HEK293 (cell line): ENCODE measurements at regions not wholly inside any gene's neighbourhood (a gene's known extent, or its start where the extent isn't known, plus 50 kb on each side); places are given as distances from the start of the nearest gene placed in this dataset.

Experiments
- CTCF ChIA-PET: fragments of 350-600 bp; formaldehyde crosslinking; extraction: SDS; loops from one replicate; lab custom pipeline; 2021; ENCODE audit warnings: antibody characterized with exemption; lab: Yijun Ruan, JAX
- POLR2A ChIA-PET: fragments of 300-600 bp; formaldehyde crosslinking; extraction: SDS; loops from one replicate; lab custom pipeline; 2020; ENCODE audit warnings: antibody characterized with exemption, inconsistent platforms; lab: Yijun Ruan, JAX
- H3K27ac ChIP-seq: fragments of 200-500 bp; sonication (Bioruptor generic); 2 replicates; pipeline ENCODE4 v1.5.1; 2014; ENCODE audit warnings: low read depth, low read length, control low read depth, inconsistent platforms; ENCODE audit errors: extremely low read depth
- H3K36me3 ChIP-seq, 2 experiments: fragments of 200-500 bp in 1 of 2; sonication (Bioruptor generic) in 1 of 2; 1 replicate in 1 of 2; 2 replicates in 1 of 2; pipeline ENCODE4 v1.5.1; 2014 to 2017; ENCODE audit warnings: inconsistent platforms in 2 of 2, low read length in 2 of 2; ENCODE audit not compliant: control insufficient read depth in 2 of 2, insufficient read depth in 1 of 2
- H3K4me1 ChIP-seq: fragments of 200-500 bp; sonication (Bioruptor generic); 2 replicates; pipeline ENCODE4 v1.5.1; 2014; ENCODE audit warnings: mild to moderate bottlenecking, low read length, inconsistent platforms; ENCODE audit not compliant: control insufficient read depth, insufficient read depth
- H3K4me3 ChIP-seq: 2 replicates; pipeline ENCODE4 v1.5.1; 2011; ENCODE audit warnings: low read depth, mild to moderate bottlenecking, control low read depth, low read length, moderate library complexity
- H3K9me3 ChIP-seq: fragments of 200-500 bp; sonication (Bioruptor generic); 2 replicates; pipeline ENCODE4 v1.5.1; 2014; ENCODE audit warnings: low read depth, low read length, inconsistent platforms; ENCODE audit not compliant: control insufficient read depth, insufficient read depth
- ELK4 ChIP-seq: IDR thresholded peaks from 2 replicates; pipeline ENCODE4 v1.6.1; 2011; ENCODE audit warnings: mild to moderate bottlenecking, low read depth, low read length, borderline replicate concordance
- HOXD13 ChIP-seq: sonication (generic); formaldehyde crosslinking; IDR thresholded peaks from 2 replicates; pipeline ENCODE4 v1.8.0; 2022; ENCODE audit warnings: missing genetic modification reagents, borderline replicate concordance
- KLF8 ChIP-seq: fragments of 450-650 bp; formaldehyde crosslinking; IDR thresholded peaks from 2 replicates; pipeline ENCODE4 v1.5.1; 2016; ENCODE audit warnings: missing biosample characterization, missing genetic modification characterization
- ZNF112 ChIP-seq: fragments of 450-650 bp; formaldehyde crosslinking; IDR thresholded peaks from 2 replicates; pipeline ENCODE4 v1.5.0; 2017; ENCODE audit warnings: missing biosample characterization, missing genetic modification characterization
- ZNF132 ChIP-seq: fragments of 450-650 bp; formaldehyde crosslinking; IDR thresholded peaks from 2 replicates; pipeline ENCODE4 v1.5.1; 2017; ENCODE audit warnings: missing biosample characterization, missing genetic modification characterization, borderline replicate concordance
- ZNF335 ChIP-seq: fragments of 450-650 bp; formaldehyde crosslinking; conservative IDR thresholded peaks from 2 replicates; pipeline ENCODE4 v1.5.1; 2016; ENCODE audit warnings: missing biosample characterization, missing genetic modification characterization
- ZNF354C ChIP-seq: fragments of 450-650 bp; formaldehyde crosslinking; IDR thresholded peaks from 2 replicates; pipeline ENCODE4 v1.5.1; 2016; ENCODE audit warnings: missing biosample characterization, missing genetic modification characterization, low read depth, borderline replicate concordance
- ZNF362 ChIP-seq: fragments of 450-650 bp; formaldehyde crosslinking; IDR thresholded peaks from 2 replicates; pipeline ENCODE4 v1.5.1; 2016; ENCODE audit warnings: missing biosample characterization, missing genetic modification characterization
- ZNF391 ChIP-seq: fragments of 450-650 bp; formaldehyde crosslinking; IDR thresholded peaks from 2 replicates; pipeline ENCODE4 v1.5.1; 2016; ENCODE audit warnings: low read depth, missing biosample characterization, missing genetic modification characterization, borderline replicate concordance
- ZNF449 ChIP-seq: fragments of 450-650 bp; formaldehyde crosslinking; IDR thresholded peaks from 2 replicates; pipeline ENCODE4 v1.5.1; 2017; ENCODE audit warnings: missing biosample characterization, mild to moderate bottlenecking, missing genetic modification characterization, moderate library complexity
- ZNF548 ChIP-seq: fragments of 450-650 bp; formaldehyde crosslinking; IDR thresholded peaks from 2 replicates; pipeline ENCODE4 v1.5.1; 2016; ENCODE audit warnings: missing biosample characterization, missing genetic modification characterization
- ZNF549 ChIP-seq: fragments of 450-650 bp; IDR thresholded peaks from 2 replicates; pipeline ENCODE4 v1.5.1; 2018; ENCODE audit warnings: missing biosample characterization, missing genetic modification characterization, mild to moderate bottlenecking, inconsistent platforms, moderate library complexity
- ZNF561 ChIP-seq: fragments of 450-650 bp; IDR thresholded peaks from 2 replicates; pipeline ENCODE4 v1.5.1; 2018; ENCODE audit warnings: missing biosample characterization, missing genetic modification characterization, borderline replicate concordance
- ZNF571 ChIP-seq: fragments of 450-650 bp; formaldehyde crosslinking; IDR thresholded peaks from 2 replicates; pipeline ENCODE4 v1.5.0; 2017; ENCODE audit warnings: missing biosample characterization, missing genetic modification characterization
- ZNF654 ChIP-seq: fragments of 450-650 bp; formaldehyde crosslinking; IDR thresholded peaks from 2 replicates; pipeline ENCODE4 v1.5.1; 2016; ENCODE audit warnings: low read depth, missing biosample characterization, missing genetic modification characterization
- ZNF660 ChIP-seq: fragments of 450-650 bp; IDR thresholded peaks from 2 replicates; pipeline ENCODE4 v1.5.1; 2018; ENCODE audit warnings: missing biosample characterization, mild to moderate bottlenecking, missing genetic modification characterization
- ZNF747 ChIP-seq: fragments of 450-650 bp; formaldehyde crosslinking; IDR thresholded peaks from 2 replicates; pipeline ENCODE4 v1.5.1; 2016; ENCODE audit warnings: missing biosample characterization, missing genetic modification characterization
- ZNF76 ChIP-seq: fragments of 450-650 bp; formaldehyde crosslinking; IDR thresholded peaks from 2 replicates; pipeline ENCODE4; 2016; ENCODE audit warnings: low read depth, missing biosample characterization, missing genetic modification characterization, borderline replicate concordance
- TF ChIP-seq, protein P1 (sequence below): fragments of 450-650 bp; formaldehyde crosslinking; IDR thresholded peaks from 2 replicates; pipeline ENCODE4 v1.5.1; 2017; ENCODE audit warnings: missing biosample characterization, missing genetic modification characterization

DNA sequence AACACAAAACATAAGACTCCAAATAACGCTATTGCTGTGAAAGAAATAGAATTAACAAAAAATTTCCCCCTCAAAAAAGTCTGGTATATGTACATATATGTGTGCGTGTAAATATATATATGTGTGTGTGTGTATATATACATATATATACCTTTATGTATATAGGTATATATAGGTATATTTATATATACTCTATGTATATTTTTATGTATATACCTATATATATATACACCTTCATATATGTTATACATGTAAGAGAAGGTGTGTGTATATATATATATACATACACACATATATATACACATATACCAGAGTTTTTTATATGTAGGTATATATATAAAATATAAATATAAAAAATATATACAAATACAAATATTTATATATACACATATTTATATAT, 199.2 kb downstream of the RAB38 start:
- CTCF ChIA-PET: no interaction called here
- Histone ChIP-seq H3K4me1 (no peaks in the 10 kb centered on the region), H3K9me3 (no peaks in the 10 kb centered on the region), H3K27ac (no peak overlapping the region), H3K4me3 (no peak overlapping the region), H3K36me3 (no peaks in the 10 kb centered on the region)
- POLR2A ChIA-PET: no interaction called here
- TF ChIP-seq ZNF391 (no peak), ZNF549 (no peak), KLF8 (tag by site-specific recombination) (no peak)

DNA sequence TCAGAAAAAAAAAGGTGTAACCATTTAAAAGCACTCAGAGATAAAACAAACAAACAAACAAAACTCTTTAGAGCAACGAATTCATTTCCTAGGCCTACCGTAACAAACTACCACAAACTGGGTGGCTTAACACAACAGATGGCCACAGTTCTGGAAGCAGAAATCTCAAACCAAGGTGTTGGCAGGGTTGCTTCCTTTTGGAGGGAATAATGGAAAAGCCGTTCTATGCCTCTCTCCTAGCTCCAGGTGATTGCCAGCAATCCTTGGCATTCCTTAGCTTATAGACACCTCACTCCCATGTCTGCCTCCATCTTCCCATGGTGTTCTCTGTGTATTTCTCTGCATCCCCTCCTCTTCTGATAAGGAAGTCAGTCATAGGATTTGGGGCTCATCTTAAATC, 200.4 kb downstream of the RAB38 start:
- CTCF ChIA-PET: interaction anchor here (1.0 kb wide), 1 partner anchor 41 kb away, joined by 3 read pairs; no protein-coding TSS in a partner anchor
- no peak overlapping the region for H3K27ac ChIP-seq
- H3K9me3 ChIP-seq: no peaks in the 10 kb centered on the region
- H3K36me3 ChIP-seq: no peaks in the 10 kb centered on the region
- POLR2A ChIA-PET: no interaction called here
- H3K4me1 ChIP-seq: no peaks in the 10 kb centered on the region
- TF ChIP-seq ELK4 (no peak), ZNF654 (no peak), ZNF660 (tag by site-specific recombination) (no peak), ZNF132 (no peak), ZNF449 (tag by site-specific recombination) (no peak), ZNF571 (tag by site-specific recombination) (no peak), HOXD13 (CRISPR knock-in tag) (no peak), ZNF112 (tag by site-specific recombination) (no peak), ZNF548 (tag by site-specific recombination) (no peak), ZNF362 (no peak), ZNF76 (tag by site-specific recombination) (no peak), ZNF354C (tag by site-specific recombination) (no peak), ZNF335 (tag by site-specific recombination) (no peak), ZNF747 (tag by site-specific recombination) (no peak), ZNF561 (tag by site-specific recombination) (no peak)
- TF ChIP-seq, protein P1, sequence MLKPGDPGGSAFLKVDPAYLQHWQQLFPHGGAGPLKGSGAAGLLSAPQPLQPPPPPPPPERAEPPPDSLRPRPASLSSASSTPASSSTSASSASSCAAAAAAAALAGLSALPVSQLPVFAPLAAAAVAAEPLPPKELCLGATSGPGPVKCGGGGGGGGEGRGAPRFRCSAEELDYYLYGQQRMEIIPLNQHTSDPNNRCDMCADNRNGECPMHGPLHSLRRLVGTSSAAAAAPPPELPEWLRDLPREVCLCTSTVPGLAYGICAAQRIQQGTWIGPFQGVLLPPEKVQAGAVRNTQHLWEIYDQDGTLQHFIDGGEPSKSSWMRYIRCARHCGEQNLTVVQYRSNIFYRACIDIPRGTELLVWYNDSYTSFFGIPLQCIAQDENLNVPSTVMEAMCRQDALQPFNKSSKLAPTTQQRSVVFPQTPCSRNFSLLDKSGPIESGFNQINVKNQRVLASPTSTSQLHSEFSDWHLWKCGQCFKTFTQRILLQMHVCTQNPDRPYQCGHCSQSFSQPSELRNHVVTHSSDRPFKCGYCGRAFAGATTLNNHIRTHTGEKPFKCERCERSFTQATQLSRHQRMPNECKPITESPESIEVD: no peak
- H3K4me3 ChIP-seq: no peak overlapping the region
